ENCODE measurements at regions not wholly inside any gene's neighbourhood (a gene's known extent, or its start where the extent isn't known, plus 50 kb on each side); places are given as distances from the start of the nearest gene placed in this dataset.

DNA sequence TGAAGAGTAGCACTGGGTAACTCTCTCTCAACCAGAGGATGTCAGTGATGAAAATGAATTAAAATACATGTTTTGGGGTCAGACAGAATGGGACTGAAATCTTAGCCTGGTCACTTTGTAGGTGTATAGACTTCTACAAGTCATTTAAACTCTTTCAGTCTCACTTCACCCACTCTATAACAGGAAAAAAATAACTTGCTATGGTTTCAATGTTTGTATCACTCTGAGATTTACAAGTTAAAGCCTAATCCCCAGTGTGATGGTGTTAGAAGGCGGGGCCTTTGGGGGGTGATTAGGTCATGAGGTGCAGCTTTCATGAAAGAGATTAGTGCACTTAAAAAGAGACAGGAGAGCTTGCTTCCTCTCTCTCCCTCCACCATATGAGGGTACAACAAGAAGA, 134.8 kb downstream of the INHBA start:
- intact Hi-C loops (cut with DNase I), result no loop called here
- ATAC-seq, result no peak
- Histone ChIP-seq H3K27ac (no peak overlapping the region), H3K4me1 (peaks cover 0 to 12% of the 10 kb centered on the region in 2 donors), H3K4me3 (no peak overlapping the region), H3K36me3 (no peaks in the 10 kb centered on the region), H3K9me3 (no peaks in the 10 kb centered on the region), H3K27me3 (no peaks in the 10 kb centered on the region)
- TF ChIP-seq, protein P1, sequence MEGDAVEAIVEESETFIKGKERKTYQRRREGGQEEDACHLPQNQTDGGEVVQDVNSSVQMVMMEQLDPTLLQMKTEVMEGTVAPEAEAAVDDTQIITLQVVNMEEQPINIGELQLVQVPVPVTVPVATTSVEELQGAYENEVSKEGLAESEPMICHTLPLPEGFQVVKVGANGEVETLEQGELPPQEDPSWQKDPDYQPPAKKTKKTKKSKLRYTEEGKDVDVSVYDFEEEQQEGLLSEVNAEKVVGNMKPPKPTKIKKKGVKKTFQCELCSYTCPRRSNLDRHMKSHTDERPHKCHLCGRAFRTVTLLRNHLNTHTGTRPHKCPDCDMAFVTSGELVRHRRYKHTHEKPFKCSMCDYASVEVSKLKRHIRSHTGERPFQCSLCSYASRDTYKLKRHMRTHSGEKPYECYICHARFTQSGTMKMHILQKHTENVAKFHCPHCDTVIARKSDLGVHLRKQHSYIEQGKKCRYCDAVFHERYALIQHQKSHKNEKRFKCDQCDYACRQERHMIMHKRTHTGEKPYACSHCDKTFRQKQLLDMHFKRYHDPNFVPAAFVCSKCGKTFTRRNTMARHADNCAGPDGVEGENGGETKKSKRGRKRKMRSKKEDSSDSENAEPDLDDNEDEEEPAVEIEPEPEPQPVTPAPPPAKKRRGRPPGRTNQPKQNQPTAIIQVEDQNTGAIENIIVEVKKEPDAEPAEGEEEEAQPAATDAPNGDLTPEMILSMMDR (IDR thresholded peaks at IDR 0.05), result no peak
- no peak for DNase-seq

DNA sequence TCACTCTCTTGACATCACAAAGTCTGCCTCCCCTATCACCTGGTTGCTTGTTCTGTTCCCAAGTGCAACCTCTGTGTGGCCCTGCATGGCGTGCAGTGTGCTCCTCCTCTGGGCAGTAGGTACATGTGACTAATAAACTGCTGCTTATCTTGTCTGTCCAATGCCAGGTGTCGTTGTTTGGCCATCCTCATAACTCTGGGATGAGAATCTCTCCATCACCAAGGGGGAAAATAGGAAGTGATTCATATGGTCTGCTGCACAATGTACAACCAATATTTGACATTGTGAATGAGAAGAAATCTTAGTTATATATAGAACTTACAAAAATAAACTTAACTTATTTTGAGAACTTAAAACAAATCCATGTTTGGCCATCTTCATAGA, 135.2 kb downstream of the INHBA start:
- DNase-seq (no peak), ATAC-seq (no peak)
- TF ChIP-seq, protein P1 (IDR thresholded peaks at IDR 0.05), result no peak
- H3K27ac ChIP-seq, result peak overlapping the region in 1 of 2 donors; percentile 42
- no peaks in the 10 kb centered on the region for H3K27me3 ChIP-seq
- no peaks in the 10 kb centered on the region for H3K36me3 ChIP-seq
- H3K9me3 ChIP-seq, result no peaks in the 10 kb centered on the region
- peaks cover 0 to 12% of the 10 kb centered on the region in 2 donors for H3K4me1 ChIP-seq
- intact Hi-C loops (cut with DNase I), result no loop called here
- no peak overlapping the region for H3K4me3 ChIP-seq

DNA sequence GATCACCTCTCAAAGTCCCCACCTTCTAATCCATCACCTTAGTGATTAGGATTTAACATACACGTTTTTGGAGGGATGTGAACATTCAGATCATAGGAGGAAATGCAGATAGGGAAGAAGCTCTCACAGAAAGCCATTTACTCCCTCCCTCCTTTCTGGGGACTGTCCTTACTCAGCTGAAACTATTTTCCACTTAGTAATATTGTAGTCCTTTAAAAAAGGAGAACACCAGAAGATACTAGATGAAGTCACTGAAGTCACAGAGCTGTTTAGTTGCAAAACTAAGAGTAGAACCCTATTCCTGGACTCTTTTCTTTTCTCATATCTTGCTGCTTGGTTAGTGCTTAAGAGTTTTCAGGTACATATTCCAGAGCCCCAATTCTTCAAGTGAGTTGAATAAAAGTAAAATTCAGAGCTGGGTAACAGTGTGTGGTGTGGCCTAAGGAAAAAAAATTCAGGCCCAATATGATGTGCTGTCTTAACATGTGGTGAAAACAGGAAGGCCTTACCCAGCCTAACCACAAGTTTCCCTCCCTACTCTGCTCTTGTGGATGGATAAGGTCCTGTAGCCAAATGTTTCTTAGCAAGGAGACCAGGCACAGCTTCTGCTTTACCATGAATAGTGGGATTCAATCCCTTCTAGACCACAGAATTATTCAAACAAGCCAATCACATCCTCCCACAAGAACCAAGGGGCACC, 135.7 kb downstream of the INHBA start:
- H3K27me3 ChIP-seq, result no peaks in the 10 kb centered on the region
- no peaks in the 10 kb centered on the region for H3K9me3 ChIP-seq
- peak overlapping the region in 1 of 2 donors; percentile 42 for H3K27ac ChIP-seq
- H3K4me1 ChIP-seq, result peaks cover 0 to 12% of the 10 kb centered on the region in 2 donors
- DNase-seq (no peak), ATAC-seq (no peak)
- H3K4me3 ChIP-seq, result no peak overlapping the region
- intact Hi-C loops (cut with DNase I), result no loop called here
- TF ChIP-seq, protein P1 (IDR thresholded peaks at IDR 0.05), result no peak
- no peaks in the 10 kb centered on the region for H3K36me3 ChIP-seq

DNA sequence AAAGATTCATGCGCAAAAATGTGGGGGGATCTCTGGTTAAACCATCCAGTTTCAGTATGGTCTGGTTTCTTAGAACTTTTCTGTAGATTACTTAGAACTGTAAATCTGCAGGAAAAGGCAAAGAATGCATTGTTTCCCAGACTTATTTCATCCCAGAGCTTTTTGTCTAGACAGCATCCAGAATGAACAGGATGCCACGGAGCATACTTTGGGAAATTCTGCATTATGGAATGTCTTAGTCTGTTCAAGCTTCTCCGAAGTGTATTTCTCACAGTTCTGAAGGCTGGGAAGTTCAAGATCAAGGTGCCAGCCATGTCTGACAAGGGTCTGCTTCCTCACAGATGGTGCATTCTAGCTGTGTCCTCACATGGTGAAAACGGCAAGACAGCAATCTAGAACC, 136.3 kb downstream of the INHBA start:
- intact Hi-C loops (cut with DNase I), result no loop called here
- Histone ChIP-seq H3K27me3 (no peaks in the 10 kb centered on the region), H3K4me1 (peaks cover 0 to 12% of the 10 kb centered on the region in 2 donors), H3K9me3 (no peaks in the 10 kb centered on the region), H3K4me3 (no peak overlapping the region), H3K36me3 (no peaks in the 10 kb centered on the region), H3K27ac (peak overlapping the region in 1 of 2 donors; percentile 42)
- DNase-seq (no peak), ATAC-seq (no peak)
- TF ChIP-seq, protein P1 (IDR thresholded peaks at IDR 0.05), result no peak

DNA sequence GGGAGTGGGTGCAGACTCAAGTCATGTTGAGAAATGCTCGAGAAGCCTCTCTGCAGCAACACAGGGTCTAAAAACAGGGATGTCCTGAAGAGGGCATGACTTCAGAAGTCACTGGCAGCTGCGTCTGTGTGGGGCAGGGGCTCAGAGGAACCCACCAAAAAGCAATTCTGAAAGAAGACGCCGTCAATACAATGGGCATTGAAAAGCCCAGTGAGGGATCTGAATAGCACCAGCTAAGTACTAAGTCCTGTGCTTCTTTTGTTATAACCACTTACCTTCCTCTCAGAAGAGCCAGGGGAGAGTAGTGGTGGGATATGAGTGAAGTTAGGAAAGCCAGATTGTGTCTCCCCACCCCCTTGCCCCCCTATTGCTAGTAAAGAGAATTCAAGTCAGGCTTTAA, 137.2 kb downstream of the INHBA start:
- intact Hi-C loops (cut with DNase I), result no loop called here
- ATAC-seq (no peak), DNase-seq (no peak)
- TF ChIP-seq, protein P1 (IDR thresholded peaks at IDR 0.05), result no peak
- H3K9me3 ChIP-seq, result no peaks in the 10 kb centered on the region
- H3K4me1 ChIP-seq, result peaks cover 0 to 12% of the 10 kb centered on the region in 2 donors
- no peaks in the 10 kb centered on the region for H3K36me3 ChIP-seq
- H3K27ac ChIP-seq, result no peak overlapping the region
- no peaks in the 10 kb centered on the region for H3K27me3 ChIP-seq
- no peak overlapping the region for H3K4me3 ChIP-seq

Measured in left lung (tissue), 4 donors.